Esophagus muscularis mucosa (tissue), 4 donors: ENCODE measurements at regions not wholly inside any gene's neighbourhood (a gene's known extent, or its start where the extent isn't known, plus 50 kb on each side); places are given as distances from the start of the nearest gene placed in this dataset.

Source experiments
- DNase-seq: peaks from one replicate; pipeline ENCODE4 v3.0.0-alpha.2; 2017; ENCODE audit errors: extremely low spot score
- H3K27ac ChIP-seq, 4 donors: fragments of 200-600 bp; sonication (generic); replicated peaks in 1 of 4; 1 replicate in 3 of 4; 2 replicates in 1 of 4; pipeline ENCODE4 v1.5.1; 2016 to 2019; ENCODE audit warnings: mild to moderate bottlenecking in 1 of 4
- H3K27me3 ChIP-seq, 4 donors: fragments of 200-600 bp; sonication (generic); one replicate each; pipeline versions ENCODE4 v1.5.1 to v1.6.0; 2016 to 2019
- H3K36me3 ChIP-seq, 4 donors: fragments of 200-600 bp; sonication (generic); one replicate each; pipeline ENCODE4 v1.5.1; 2016 to 2019
- H3K4me1 ChIP-seq, 4 donors: fragments of 200-600 bp; sonication (generic); one replicate each; pipeline ENCODE4 v1.5.1; 2016 to 2019
- H3K4me3 ChIP-seq, 4 donors: fragments of 200-600 bp; sonication (generic); 1 replicate in 2 of 4; 2 replicates in 2 of 4; pipeline ENCODE4 v1.5.1; 2016 to 2019; ENCODE audit warnings: mild to moderate bottlenecking in 4 of 4, moderate library complexity in 1 of 4
- H3K9me3 ChIP-seq, 4 donors: fragments of 200-600 bp; sonication (generic); 1 replicate in 3 of 4; 2 replicates in 1 of 4; pipeline ENCODE4 v1.5.1; 2016 to 2019
- CTCF ChIP-seq, 3 experiments: fragments of 200-600 bp in 2 of 3; fragments of 450-650 bp in 1 of 3; sonication (generic) in 2 of 3; IDR thresholded peaks; one replicate each; pipeline ENCODE4 v1.5.1; 2017 to 2019; ENCODE audit warnings: antibody characterized with exemption in 3 of 3, mild to moderate bottlenecking in 2 of 3, moderate library complexity in 1 of 3
- EP300 ChIP-seq: sonication (generic); formaldehyde crosslinking; IDR thresholded peaks from one replicate; pipeline ENCODE4 v1.6.1; 2017; ENCODE audit warnings: antibody characterized with exemption
- POLR2A ChIP-seq: fragments of 450-650 bp; IDR thresholded peaks from one replicate; pipeline ENCODE4 v1.6.1; 2017; ENCODE audit warnings: antibody characterized with exemption, moderate library complexity, mild to moderate bottlenecking, low read depth
- POLR2AphosphoS5 ChIP-seq, 2 donors: sonication (generic); formaldehyde crosslinking; IDR thresholded peaks; one replicate each; pipeline ENCODE4 v1.6.1; 2017; ENCODE audit warnings: antibody characterized with exemption in 2 of 2
- WGBS: methylation state at CpG from one replicate; pipeline ENCODE4 v1.1.5; 2018; 5-methylcytosine and 5-hydroxymethylcytosine counted together
- intact Hi-C: fragments of 100-400 bp; cut with DNase I; formaldehyde crosslinking; loops from one replicate; pipeline ENCODE4 v1.15.1; 2023

- Histone ChIP-seq H3K4me1 (no peaks in the 10 kb centered on the region), H3K27me3 (no peaks in the 10 kb centered on the region), H3K36me3 (no peaks in the 10 kb centered on the region), H3K27ac (no peak overlapping the region), H3K9me3 (no peaks in the 10 kb centered on the region), H3K4me3 (no peak overlapping the region)
- 79% methylated on average over 2 of the region's 2 CpGs for WGBS
- DNase-seq: no peak
- intact Hi-C loops: no loop called here
- no peak for TF ChIP-seq POLR2AphosphoS5 (IDR thresholded peaks at IDR 0.05)
Observed at GRCh38 chr13:68081061-68081460, 850.9 kb upstream of the PCDH9 start.

- no peak for TF ChIP-seq EP300
- no peak for TF ChIP-seq POLR2A
- no peak for TF ChIP-seq CTCF (IDR thresholded peaks at IDR 0.05)
- TF ChIP-seq POLR2AphosphoS5 (IDR thresholded peaks at IDR 0.05): no peak
- Histone ChIP-seq H3K27ac (no peak overlapping the region), H3K36me3 (no peaks in the 10 kb centered on the region), H3K4me3 (no peak overlapping the region), H3K27me3 (no peaks in the 10 kb centered on the region), H3K9me3 (no peaks in the 10 kb centered on the region), H3K4me1 (no peaks in the 10 kb centered on the region)
- no peak for DNase-seq
- WGBS: 97% methylated on average over 1 of the region's 1 CpG
- intact Hi-C loops: no loop called here
Observed at GRCh38 chr13:68078874-68079273, 848.7 kb upstream of the PCDH9 start.

GRCh38 chr13:68078469-68078868 lies 848.3 kb upstream of the PCDH9 start:
- no peak overlapping the region for H3K27ac ChIP-seq
- H3K9me3 ChIP-seq: no peaks in the 10 kb centered on the region
- no peaks in the 10 kb centered on the region for H3K36me3 ChIP-seq
- no peaks in the 10 kb centered on the region for H3K27me3 ChIP-seq
- H3K4me1 ChIP-seq: no peaks in the 10 kb centered on the region
- intact Hi-C loops: no loop called here
- WGBS: 88% methylated on average over 2 of the region's 2 CpGs
- TF ChIP-seq POLR2AphosphoS5 (IDR thresholded peaks at IDR 0.05) (no peak), CTCF (IDR thresholded peaks at IDR 0.05) (no peak), EP300 (no peak), POLR2A (no peak)
- H3K4me3 ChIP-seq: no peak overlapping the region
- DNase-seq: no peak

- Histone ChIP-seq H3K4me1 (no peaks in the 10 kb centered on the region), H3K9me3 (no peaks in the 10 kb centered on the region), H3K27ac (no peak overlapping the region), H3K27me3 (no peaks in the 10 kb centered on the region), H3K36me3 (no peaks in the 10 kb centered on the region), H3K4me3 (no peak overlapping the region)
- WGBS: 87% methylated on average over 3 of the region's 9 CpGs
- TF ChIP-seq POLR2AphosphoS5 (IDR thresholded peaks at IDR 0.05) (no peak), CTCF (IDR thresholded peaks at IDR 0.05) (no peak), POLR2A (no peak), EP300 (no peak)
- intact Hi-C loops: no loop called here
- no peak for DNase-seq
Observed at GRCh38 chr13:68076046-68076445, 845.9 kb upstream of the PCDH9 start.

GRCh38 chr13:68066879-68067513 lies 836.9 kb upstream of the PCDH9 start:
- no peaks in the 10 kb centered on the region for H3K27me3 ChIP-seq
- no peaks in the 10 kb centered on the region for H3K36me3 ChIP-seq
- TF ChIP-seq CTCF (IDR thresholded peaks at IDR 0.05) (no peak), POLR2A (no peak), POLR2AphosphoS5 (IDR thresholded peaks at IDR 0.05) (no peak), EP300 (no peak)
- 49% methylated on average over 2 of the region's 2 CpGs for WGBS
- no peaks in the 10 kb centered on the region for H3K9me3 ChIP-seq
- H3K4me1 ChIP-seq: no peaks in the 10 kb centered on the region
- H3K4me3 ChIP-seq: no peak overlapping the region
- intact Hi-C loops: no loop called here
- H3K27ac ChIP-seq: no peak overlapping the region
- DNase-seq: no peak
